PFSK-1 (cell line): ENCODE measurements at regions not wholly inside any gene's neighbourhood (a gene's known extent, or its start where the extent isn't known, plus 50 kb on each side); places are given as distances from the start of the nearest gene placed in this dataset.

Experiments used
- POLR2AphosphoS5 ChIP-seq: IDR thresholded peaks from 2 replicates; pipeline ENCODE4 v1.6.1; 2012; ENCODE audit warnings: low read depth, mild to moderate bottlenecking, control low read depth, low read length, moderate library complexity
- TAF1 ChIP-seq: IDR thresholded peaks from 2 replicates; pipeline ENCODE4 v1.6.1; 2012; ENCODE audit warnings: low read length, control low read depth, borderline replicate concordance; ENCODE audit not compliant: insufficient read depth

DNA sequence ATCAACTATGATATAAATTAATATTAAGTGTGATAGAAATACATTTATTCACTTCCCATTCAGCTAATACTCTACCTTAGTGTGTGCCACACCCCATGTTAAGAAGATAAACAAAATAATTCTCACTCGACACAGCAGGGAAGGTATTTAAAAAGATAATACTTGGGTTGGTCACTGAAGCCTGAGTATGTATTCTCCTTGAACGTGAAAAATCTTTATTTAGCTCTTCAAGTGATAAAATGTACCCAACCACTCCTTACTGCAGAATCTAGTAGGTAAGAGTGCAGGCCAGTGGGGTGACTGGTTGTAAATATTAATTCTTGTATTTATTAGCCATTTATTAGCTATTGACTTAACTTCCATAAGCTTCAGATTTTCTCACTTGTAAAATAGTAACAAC, 372.7 kb upstream of the THBS1 start:
- TF ChIP-seq POLR2AphosphoS5 (no peak), TAF1 (no peak)
